Esophagus muscularis mucosa (tissue), 4 donors: ENCODE measurements at regions not wholly inside any gene's neighbourhood (a gene's known extent, or its start where the extent isn't known, plus 50 kb on each side); places are given as distances from the start of the nearest gene placed in this dataset.

Source experiments
- CTCF ChIP-seq, 3 experiments: fragments of 200-600 bp in 2 of 3; fragments of 450-650 bp in 1 of 3; sonication (generic) in 2 of 3; IDR thresholded peaks; one replicate each; pipeline ENCODE4 v1.5.1; 2017 to 2019; ENCODE audit warnings: antibody characterized with exemption in 3 of 3, mild to moderate bottlenecking in 2 of 3, moderate library complexity in 1 of 3
- EP300 ChIP-seq: sonication (generic); formaldehyde crosslinking; IDR thresholded peaks from one replicate; pipeline ENCODE4 v1.6.1; 2017; ENCODE audit warnings: antibody characterized with exemption
- POLR2A ChIP-seq: fragments of 450-650 bp; IDR thresholded peaks from one replicate; pipeline ENCODE4 v1.6.1; 2017; ENCODE audit warnings: antibody characterized with exemption, moderate library complexity, mild to moderate bottlenecking, low read depth
- POLR2AphosphoS5 ChIP-seq, 2 donors: sonication (generic); formaldehyde crosslinking; IDR thresholded peaks; one replicate each; pipeline ENCODE4 v1.6.1; 2017; ENCODE audit warnings: antibody characterized with exemption in 2 of 2

- TF ChIP-seq CTCF (IDR thresholded peaks at IDR 0.05) (no peak), POLR2A (no peak), POLR2AphosphoS5 (IDR thresholded peaks at IDR 0.05) (no peak), EP300 (no peak)
These were observed 865.4 kb downstream of the MAT2B start for GRCh38 chr5:164370841-164371240.
